Stimulated activated CD8-positive, alpha-beta memory T cell treated with anti-CD3 and anti-CD28 coated beads, Interleukin-7, amount 100 ng/mL, for 4 hours (primary cell): ENCODE measurements at regions not wholly inside any gene's neighbourhood (a gene's known extent, or its start where the extent isn't known, plus 50 kb on each side); places are given as distances from the start of the nearest gene placed in this dataset.

Experiments used
- DNase-seq, 2 donors: peaks; one replicate each; pipeline ENCODE4 v3.0.0-alpha.2; 2020; ENCODE audit warnings: low read depth in 2 of 2

DNA sequence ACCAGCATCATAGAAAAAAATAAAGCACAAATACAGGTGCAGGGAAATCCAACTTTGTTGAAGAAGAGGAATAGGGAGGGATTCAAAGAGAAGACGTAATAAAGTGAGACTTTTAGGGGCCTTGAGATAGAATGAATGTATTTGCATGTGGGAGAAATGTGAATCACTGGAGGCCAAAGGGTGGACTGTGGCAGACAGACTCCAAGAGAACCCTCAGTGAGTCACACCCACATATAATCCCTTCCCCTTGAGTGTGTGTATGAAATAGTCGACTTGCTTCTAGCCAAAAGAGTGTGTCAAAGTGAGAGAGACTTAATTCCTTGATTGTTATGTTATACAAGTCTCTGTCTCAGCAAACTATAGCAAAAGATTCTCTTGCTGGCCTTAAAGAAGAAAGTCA is 101.3 kb upstream of the GHITM start:
- no peak for DNase-seq

DNA sequence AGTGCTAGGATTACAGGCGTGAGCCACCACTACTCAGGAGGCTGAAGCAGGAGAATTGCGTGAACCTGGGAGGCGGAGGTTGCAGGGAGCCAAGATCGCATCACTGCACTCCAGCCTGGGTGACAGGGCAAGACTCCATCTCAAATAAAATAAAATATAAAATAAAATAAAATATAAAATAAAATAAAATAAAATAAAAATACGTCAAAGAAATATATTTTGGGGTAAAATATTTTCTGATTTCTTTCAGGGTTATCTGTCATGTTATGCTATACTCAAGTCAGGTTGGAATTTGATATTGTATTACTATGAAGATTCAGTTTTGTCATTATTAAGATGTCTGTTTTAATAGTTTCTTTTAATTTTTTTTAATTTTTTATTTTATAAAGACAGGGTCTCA is 99.4 kb upstream of the GHITM start:
- no peak for DNase-seq

DNA sequence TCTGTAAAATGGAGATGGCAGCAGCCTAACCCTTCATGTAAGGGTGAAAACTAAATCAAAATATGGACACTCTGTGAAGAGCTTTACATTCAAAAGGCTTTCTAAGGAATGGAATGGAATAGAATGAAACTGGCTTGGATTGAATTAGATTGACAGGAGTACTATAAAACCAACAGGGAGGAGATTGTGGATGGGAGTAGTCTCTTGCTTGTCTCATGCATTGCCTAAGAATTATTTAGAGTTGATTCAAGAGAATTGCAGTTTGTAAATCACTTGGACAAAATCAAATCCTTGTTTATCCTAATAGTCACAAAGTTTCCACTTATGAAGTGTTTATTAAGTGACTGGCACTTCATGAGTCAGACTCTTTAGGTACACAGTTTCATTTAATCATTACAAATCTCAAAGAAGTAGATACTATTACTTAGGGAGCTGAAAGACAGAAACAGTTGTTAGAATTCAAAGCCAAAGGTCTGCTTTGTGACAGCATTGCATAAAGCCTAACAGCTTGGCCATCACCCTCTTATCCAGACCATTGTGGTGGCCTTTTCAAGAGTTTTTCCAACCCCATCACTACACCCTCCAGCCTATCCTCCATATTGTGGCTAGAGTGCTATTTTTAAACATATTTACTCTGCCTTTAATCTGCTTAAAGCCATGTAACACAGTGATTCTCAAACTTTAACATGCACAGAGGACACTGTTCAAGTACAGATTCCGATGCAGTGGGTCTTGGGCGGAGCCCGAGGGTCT is 91.9 kb upstream of the GHITM start:
- DNase-seq, result no peak

DNA sequence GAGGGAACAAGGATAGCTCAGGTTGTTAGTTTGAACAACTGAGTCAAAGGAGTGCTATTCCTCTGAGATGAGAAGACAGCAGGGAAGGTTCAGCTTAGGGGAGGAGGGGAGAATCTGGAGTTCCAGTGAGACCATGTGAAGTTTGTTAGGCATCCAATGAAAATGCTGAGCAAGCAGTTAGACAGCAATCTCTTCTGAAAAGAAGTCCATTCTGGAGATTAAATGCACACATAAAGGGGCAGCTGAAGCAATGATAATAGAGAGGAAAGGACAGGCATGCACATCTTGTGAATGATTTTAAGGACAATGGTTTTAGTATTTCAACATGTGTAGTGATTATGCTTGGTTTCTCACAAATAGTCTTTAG is 89.7 kb upstream of the GHITM start:
- no peak for DNase-seq

DNA sequence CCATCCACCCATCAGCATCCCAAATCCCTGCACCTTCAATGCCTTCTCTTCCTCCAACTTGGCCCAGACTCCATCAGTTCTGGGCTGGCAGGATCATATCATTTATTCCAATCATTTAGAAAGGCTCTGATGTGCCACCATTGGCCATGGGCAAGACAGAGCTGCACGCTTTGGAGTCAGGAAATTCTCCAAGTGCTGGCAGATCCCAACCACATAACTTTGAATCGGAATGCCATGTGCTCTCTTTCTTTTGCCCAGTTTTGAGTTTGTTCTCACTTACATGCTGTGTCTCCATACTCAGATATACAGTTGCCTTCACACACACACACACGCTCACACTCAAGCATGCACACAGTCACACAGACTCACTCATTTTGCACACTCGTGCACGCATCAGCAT is 85.7 kb upstream of the GHITM start:
- DNase-seq, result no peak

DNA sequence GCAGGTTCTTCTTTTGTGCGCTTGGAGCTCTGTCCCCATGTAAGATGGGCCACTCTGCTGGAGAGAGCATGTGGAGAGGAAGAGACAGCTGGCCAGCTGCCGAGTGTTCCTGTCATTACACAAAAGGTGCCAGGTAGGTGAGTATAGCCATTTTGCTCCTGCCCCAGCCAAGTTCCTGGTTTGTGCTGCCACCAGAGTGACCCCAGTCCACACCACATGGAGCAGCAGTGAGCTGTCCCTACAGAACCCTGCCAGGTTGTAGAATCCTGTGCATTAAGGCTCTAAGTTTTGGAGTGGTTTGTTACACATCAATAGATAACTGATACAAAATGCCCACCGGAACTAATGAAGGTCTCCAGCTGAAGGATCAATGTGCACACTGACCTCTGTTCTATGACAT is 84.6 kb upstream of the GHITM start:
- no peak for DNase-seq

DNA sequence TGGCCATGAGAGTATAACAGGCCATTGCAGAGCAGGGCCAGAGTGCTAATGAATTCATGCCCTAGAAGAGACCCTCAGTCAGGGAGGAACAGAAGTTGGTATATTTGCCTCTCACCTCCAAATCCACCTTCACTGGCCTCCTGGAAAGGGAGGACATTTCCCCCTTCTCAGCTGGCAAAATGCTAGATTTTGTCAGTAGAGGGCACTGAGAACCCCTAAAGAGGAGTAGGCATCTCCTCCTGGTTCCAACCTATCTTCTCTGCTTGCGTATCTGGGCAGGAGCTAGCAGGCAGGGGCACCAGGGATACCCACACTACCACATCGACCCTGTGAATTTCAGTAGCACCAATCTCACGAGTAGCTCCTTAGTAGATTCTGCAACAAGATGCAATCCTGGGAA is 79.8 kb upstream of the GHITM start:
- no peak for DNase-seq

DNA sequence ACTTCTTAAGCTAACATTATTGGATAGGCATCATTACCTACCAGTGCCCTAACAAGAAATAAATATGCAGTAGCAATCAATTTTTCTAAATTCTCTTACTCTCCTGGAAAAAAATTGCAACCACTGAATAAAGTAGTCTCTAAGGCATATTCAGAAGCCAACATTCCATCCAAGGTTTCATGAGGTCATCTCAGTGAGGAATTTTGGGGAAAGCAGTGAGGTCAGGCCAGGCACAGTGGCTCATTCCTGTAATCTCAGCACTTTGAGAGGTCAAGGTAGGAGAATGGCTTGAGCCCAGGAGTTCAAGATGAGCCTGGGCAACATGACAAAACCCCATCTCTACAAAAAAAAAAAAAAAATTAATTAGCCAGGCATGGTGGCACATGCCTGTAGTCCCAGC is 75.9 kb upstream of the GHITM start:
- DNase-seq, result no peak

DNA sequence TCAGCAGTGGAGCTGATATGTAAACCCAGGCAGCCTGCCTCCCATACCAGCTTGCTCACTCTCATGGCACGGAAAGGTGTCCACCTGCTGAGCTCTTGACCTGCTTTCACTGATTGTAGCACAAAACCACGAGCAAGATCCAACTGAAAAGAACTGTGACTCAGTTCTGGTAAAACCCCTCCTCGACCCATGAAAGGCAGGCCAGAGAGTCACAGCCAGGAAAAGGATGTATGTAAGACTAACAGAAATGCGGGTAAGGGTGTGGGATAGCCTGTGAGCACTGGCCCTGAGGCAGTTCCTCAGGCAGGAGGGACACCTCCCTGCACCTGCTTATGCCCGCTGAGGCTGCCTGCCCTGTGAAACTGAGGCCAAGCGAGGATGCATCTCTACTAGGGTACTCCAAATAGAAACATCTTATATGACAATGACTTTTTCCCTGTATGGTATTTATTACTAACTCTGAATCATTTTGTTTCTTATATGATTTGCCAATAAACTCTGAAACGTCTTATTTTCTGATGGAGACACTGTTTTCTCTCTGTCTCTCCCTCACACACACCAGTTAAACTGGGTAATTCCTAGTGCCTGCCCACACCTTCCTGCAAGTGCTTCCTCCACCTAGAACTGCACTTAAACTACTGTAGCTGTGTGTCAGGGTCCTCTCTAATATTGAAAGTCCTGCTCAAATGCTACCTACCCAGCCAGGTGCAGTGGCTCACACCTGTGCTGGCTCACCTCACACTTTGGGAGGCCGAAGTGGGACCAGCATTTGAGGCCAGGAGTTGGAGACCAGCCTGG is 73.3 kb upstream of the GHITM start:
- no peak for DNase-seq

DNA sequence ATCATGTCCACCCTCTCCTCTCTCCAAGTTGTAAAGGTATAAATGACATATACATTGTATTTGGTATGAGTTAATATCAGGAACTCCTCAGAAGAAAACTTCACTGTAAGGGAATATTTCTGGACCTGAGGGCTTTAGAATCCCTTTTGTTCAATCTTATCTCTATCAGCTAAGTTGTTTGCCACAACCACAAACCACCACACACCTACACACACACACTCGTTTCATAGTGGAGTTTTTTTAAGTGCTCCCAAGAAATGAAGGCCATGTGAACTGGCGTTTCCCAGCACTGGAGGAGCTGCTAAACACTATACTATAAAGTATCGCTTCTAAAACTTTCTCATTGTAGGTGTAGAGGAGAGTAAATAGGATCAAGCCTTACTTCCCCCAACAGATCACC is 64.8 kb upstream of the GHITM start:
- no peak for DNase-seq

DNA sequence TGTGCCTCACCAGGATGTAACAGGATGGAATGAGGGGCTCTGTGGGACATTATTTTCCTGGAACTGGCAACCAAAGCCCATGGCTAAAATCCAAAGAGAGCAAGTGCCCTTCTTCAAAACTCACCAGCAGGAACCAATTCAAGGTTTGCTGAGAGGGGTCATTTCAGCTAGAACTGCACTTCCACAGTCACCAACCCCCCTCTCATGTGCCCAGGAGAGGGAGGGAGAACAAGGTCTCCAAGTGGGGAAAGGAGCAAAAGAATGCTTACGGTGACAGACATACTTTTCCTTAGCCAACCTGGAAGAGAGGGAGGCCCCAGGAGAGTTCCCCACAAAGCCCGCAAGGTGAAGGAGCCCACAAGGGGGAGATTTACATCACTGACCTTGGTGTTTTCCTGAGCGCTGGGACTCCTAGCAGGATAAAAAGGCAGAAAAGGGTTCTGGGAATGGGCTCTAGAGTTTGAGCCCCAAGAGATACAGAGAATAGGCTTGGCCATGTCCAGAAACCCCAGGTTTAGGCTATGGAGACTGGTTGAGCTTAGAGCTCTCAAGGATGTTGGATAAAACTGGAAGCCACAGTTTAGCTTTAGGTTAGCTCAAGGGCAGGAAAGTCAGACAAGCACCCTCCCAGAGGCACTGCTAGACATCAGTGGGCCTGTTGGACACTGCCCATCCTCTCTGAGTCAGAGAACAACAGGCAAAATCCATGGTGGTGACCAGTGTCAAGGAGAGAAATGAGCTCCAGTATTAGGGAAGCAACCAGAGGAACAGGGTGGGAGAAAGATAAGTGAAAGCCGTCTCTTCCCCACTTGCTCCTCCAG is 63.9 kb upstream of the GHITM start:
- DNase-seq, result no peak

DNA sequence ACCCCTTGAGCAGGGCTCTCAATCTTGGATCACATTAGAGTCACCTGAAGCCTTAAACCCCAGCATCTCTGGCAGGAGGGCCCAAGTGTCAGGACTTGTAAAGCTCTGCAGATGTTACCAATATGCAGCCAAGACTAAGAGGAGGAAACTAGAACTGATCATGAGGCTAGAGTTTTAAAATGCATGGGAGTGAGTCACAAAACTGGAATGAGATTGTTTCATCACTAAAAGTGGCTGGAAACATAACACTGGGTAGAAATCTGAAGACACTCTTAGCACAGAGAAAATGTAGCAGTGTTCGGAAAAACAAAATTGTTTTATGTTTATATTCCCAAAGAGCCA is 63.3 kb upstream of the GHITM start:
- no peak for DNase-seq

DNA sequence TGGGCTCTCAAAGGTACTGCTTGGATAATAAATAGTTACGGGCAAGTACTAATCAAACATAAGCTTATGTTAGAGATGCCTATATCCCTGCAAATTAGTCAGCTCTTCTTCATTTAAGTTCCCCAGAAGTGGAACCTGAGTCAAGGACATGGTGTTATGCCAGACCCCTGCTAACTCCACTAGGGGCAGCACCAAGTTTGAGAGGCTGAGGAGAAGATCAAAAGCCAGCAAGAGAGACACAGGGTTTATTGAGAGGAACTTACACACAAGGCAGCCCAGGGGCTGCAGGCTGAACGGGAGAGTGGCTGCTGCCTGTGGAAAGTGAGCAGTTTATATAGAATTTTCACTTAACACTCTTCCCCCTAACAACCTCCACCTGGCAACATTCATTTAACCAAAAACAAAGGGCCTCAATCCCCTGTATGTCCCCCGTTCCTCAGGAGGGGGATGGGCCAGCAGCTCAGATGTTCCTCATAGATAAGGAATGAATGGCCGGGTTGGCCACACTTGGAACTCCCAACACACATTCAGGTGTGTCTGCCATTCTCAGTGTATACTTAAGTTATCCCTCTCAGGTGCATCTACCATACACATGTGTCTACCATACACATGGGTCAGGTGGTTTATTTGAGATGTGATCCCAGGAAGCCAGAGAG is 62.6 kb upstream of the GHITM start:
- no peak for DNase-seq

DNA sequence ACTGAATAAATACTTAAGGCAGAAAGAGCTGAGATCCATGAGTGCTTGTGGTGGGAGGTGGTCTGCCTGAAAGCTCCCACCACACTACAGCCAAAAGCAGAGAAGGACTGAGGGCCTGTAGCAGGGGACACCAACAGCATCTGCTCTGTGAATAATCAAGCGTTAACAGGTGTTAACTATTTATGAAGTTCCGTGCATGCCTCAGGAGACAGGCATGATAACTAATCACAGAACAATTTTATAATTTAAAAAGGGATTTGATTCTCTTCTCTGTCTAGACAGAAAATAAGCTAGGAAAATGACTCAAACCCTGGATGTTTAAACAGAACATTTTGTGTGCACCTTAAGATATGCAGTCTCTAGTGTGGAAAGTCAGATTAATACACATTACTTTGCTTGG is 61.5 kb upstream of the GHITM start:
- DNase-seq, result no peak

DNA sequence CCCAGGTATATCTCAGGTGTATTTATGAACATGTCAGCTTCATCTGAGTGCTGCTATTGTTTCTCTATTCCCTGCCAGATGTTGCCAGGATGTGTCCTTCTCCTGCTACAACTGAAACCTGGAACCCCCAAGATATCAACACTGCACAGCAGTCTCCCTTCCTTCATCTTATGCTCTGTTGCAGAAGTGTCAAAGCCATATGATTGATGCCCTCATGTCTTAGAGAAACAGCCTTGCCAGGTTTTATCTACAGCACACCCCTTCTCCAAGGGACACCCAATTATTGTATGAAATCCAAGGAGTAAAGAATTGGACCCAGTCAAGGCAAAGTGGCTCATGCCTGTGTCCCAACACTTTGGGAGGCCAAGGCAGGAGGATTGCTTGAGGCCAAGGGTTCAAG is 60.5 kb upstream of the GHITM start:
- DNase-seq, result no peak

DNA sequence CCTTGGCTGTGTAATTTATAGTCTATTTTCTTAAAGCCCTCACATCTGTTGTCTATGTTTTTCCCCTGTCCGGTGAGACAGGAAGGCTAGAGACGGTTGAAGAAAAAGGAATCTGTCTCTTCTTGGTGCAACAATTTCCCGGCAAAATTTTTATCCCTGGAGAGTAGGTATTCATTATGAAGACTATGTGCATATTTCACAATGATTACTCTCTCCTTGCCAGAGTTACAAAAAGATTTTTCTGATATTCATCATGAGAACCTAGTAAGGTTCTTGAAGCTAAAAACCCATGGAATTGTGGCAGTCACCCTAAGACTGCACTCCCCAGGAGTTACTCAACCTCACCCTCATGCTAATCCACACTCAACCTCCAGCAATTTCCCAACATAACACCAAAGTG is 55.0 kb upstream of the GHITM start:
- no peak for DNase-seq

DNA sequence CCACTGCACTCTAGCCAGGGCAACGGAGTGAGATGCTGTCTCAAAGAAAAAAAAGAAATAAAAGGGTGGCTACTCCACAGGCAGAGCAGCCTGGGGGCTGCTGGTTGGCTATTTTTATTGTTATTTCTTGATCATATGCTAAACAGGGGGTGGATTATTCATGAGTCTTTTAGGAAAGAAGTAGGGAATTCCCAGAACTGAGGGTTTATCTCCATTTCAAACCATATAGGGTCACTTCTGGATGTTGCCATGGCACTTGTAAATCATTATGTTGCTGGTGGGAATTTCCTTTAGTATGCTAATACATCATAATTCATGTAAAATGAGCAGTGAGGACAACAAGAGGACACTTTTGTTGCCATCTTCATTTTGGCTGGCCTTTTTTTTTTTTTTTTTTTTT is 52.1 kb upstream of the GHITM start:
- DNase-seq, result no peak

DNA sequence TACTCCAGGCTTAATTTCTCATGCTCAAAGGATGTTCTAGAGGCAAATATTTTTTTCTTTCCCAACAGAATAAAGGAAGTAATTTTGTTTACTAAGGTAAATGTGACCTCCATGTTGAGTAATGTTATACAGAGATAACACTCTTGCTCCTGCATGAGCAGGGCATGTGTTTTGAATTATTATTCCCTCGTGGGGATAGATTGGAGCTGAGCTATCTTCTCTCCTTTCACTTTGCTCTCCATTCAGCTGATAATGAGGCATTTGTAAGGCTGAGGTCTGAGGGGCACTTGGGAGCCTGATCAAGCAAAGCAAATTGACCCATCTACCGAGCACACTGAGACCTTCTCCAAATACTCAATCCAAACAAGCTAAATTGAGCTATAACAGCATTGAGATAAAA is 50.7 kb upstream of the GHITM start:
- DNase-seq, result no peak

DNA sequence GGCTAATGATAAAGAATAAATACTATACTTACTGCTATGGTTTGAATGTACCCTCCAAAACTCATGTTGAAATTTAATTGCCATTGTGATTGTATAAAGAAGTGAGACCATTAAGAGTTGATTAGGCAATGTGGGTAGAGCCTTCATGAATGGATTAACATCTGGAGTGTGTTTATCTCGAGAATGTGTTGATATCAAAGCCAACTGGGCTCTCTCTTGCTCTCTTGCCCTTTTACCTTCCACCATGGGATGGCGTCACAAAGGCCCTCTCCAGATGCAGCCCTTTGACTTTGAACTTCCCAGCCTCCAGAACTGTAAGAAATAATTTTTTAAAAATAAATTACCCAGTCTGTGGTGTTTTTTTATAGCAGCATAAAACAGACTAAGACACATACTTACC is 50.1 kb upstream of the GHITM start:
- DNase-seq, result no peak
